Neural cell (in vitro differentiated cells): ENCODE measurements at regions not wholly inside any gene's neighbourhood (a gene's known extent, or its start where the extent isn't known, plus 50 kb on each side); places are given as distances from the start of the nearest gene placed in this dataset.

ENCODE experiments used
- H2AFZ ChIP-seq: fragments of 200-600, 300-800 bp; sonication (generic), shearing (Covaris generic); 2 replicates; pipeline ENCODE4 v1.6.0; 2014; ENCODE audit warnings: low read depth, mild to moderate bottlenecking, antibody characterized with exemption, low read length, moderate library complexity
- H3F3A ChIP-seq: fragments of 200-600 bp; shearing (Covaris generic); 2 replicates; pipeline ENCODE4 v1.6.1; 2016; ENCODE audit warnings: mild to moderate bottlenecking, moderate library complexity, mixed read lengths, antibody characterized with exemption, low read length; ENCODE audit not compliant: insufficient read depth, poor library complexity, severe bottlenecking
- H3K27ac ChIP-seq: fragments of 200-600, 300-800 bp; sonication (generic), shearing (Covaris generic); 2 replicates; pipeline ENCODE4 v1.5.1; 2014; ENCODE audit warnings: mild to moderate bottlenecking, low read length, moderate library complexity
- H3K27me3 ChIP-seq: fragments of 300-800, 200-600 bp; sonication (generic), shearing (Covaris generic); 2 replicates; pipeline ENCODE4 v1.6.0; 2014; ENCODE audit warnings: mild to moderate bottlenecking, low read depth, low read length, moderate library complexity; ENCODE audit not compliant: insufficient read depth
- H3K36me3 ChIP-seq: fragments of 300-800, 200-600 bp; sonication (generic), shearing (Covaris generic); 2 replicates; pipeline ENCODE4 v1.5.1; 2014; ENCODE audit warnings: mild to moderate bottlenecking, antibody characterized with exemption, low read length, moderate library complexity; ENCODE audit not compliant: insufficient read depth
- H3K4me2 ChIP-seq: fragments of 300-800, 200-600 bp; sonication (generic), shearing (Covaris generic); 2 replicates; pipeline ENCODE4 v1.6.0; 2014; ENCODE audit warnings: mild to moderate bottlenecking, low read length
- H3K4me3 ChIP-seq: fragments of 300-800, 200-600 bp; sonication (generic), shearing (Covaris generic); 2 replicates; pipeline ENCODE4 v1.5.1; 2014; ENCODE audit warnings: mild to moderate bottlenecking, low read length, moderate library complexity
- H3K79me2 ChIP-seq: fragments of 200-600 bp; shearing (Covaris generic); replicated peaks from 2 replicates; pipeline ENCODE4 v1.6.0; 2014; ENCODE audit warnings: mild to moderate bottlenecking, low read length, moderate library complexity; ENCODE audit not compliant: insufficient read depth
- H3K9ac ChIP-seq: fragments of 300-800, 200-600 bp; sonication (generic), shearing (Covaris generic); 2 replicates; pipeline ENCODE4 v1.6.1; 2016; ENCODE audit warnings: mild to moderate bottlenecking, low read length, mixed read lengths
- H3K9me2 ChIP-seq: fragments of 200-600 bp; shearing (Covaris generic); 2 replicates; pipeline ENCODE4 v1.6.1; 2016; ENCODE audit warnings: mild to moderate bottlenecking, low read length, mixed read lengths; ENCODE audit not compliant: insufficient read depth
- H3K9me3 ChIP-seq: fragments of 200-600, 300-800 bp; sonication (generic), shearing (Covaris generic); 2 replicates; pipeline ENCODE4 v1.6.1; 2016; ENCODE audit warnings: mild to moderate bottlenecking, mixed run types, low read length, moderate library complexity, mixed read lengths
- H4K20me1 ChIP-seq: fragments of 200-600 bp; shearing (Covaris generic); 2 replicates; pipeline ENCODE4 v1.6.1; 2016; ENCODE audit warnings: mild to moderate bottlenecking, mixed run types; ENCODE audit not compliant: insufficient read depth
- CTCF ChIP-seq: fragments of 450-650 bp; IDR thresholded peaks from 2 replicates; pipeline ENCODE4 v1.5.1; 2014; ENCODE audit warnings: antibody characterized with exemption, mild to moderate bottlenecking, moderate library complexity; ENCODE audit not compliant: poor library complexity, severe bottlenecking
- EP300 ChIP-seq: fragments of 450-650 bp; conservative IDR thresholded peaks from 2 replicates; pipeline ENCODE4 v1.6.1; 2014; ENCODE audit warnings: antibody characterized with exemption, mild to moderate bottlenecking, moderate library complexity; ENCODE audit not compliant: poor library complexity, severe bottlenecking
- EZH2 ChIP-seq: fragments of 200-600, 300-800 bp; shearing (Covaris generic), sonication (generic); IDR thresholded peaks from 2 replicates; pipeline ENCODE4 v1.6.1; 2014; ENCODE audit warnings: antibody characterized with exemption, low read length, borderline replicate concordance, mild to moderate bottlenecking; ENCODE audit not compliant: insufficient read depth, poor library complexity, severe bottlenecking
- MXI1 ChIP-seq: fragments of 450-650 bp; conservative IDR thresholded peaks from 2 replicates; pipeline ENCODE4 v1.6.1; 2014; ENCODE audit warnings: antibody characterized with exemption, mild to moderate bottlenecking; ENCODE audit not compliant: poor library complexity, severe bottlenecking
- POLR2AphosphoS5 ChIP-seq: IDR thresholded peaks from 2 replicates; pipeline ENCODE4 v1.6.1; 2012
- RAD21 ChIP-seq: fragments of 450-650 bp; conservative IDR thresholded peaks from 2 replicates; pipeline ENCODE4 v1.6.1; 2014; ENCODE audit warnings: antibody characterized with exemption, mild to moderate bottlenecking, moderate library complexity
- REST ChIP-seq: IDR thresholded peaks from 2 replicates; pipeline ENCODE4 v1.6.1; 2012; ENCODE audit warnings: borderline replicate concordance
- SMC3 ChIP-seq: fragments of 450-650 bp; conservative IDR thresholded peaks from 2 replicates; pipeline ENCODE4 v1.6.1; 2014; ENCODE audit warnings: antibody characterized with exemption, mild to moderate bottlenecking, moderate library complexity; ENCODE audit not compliant: poor library complexity
- TAF1 ChIP-seq: IDR thresholded peaks from 2 replicates; pipeline ENCODE4 v1.6.1; 2012; ENCODE audit warnings: low read depth

- H3K27ac ChIP-seq, result no peak overlapping the region
- no peak for TF ChIP-seq POLR2AphosphoS5
- no peak for TF ChIP-seq CTCF
- no peak for TF ChIP-seq RAD21
- TF ChIP-seq EP300, result no peak
- TF ChIP-seq MXI1, result no peak
- no peak for TF ChIP-seq REST
- no peak for TF ChIP-seq EZH2
- no peak for TF ChIP-seq TAF1
- no peak for TF ChIP-seq SMC3
- H3K27me3 ChIP-seq, result no peaks in the 10 kb centered on the region
- H3F3A ChIP-seq, result no peaks in the 10 kb centered on the region
- H3K9me2 ChIP-seq, result no peaks in the 10 kb centered on the region
- H3K4me3 ChIP-seq, result no peak overlapping the region
- no peak overlapping the region for H2AFZ ChIP-seq
- no peaks in the 10 kb centered on the region for H3K79me2 ChIP-seq
- H3K9me3 ChIP-seq, result no peaks in the 10 kb centered on the region
- no peaks in the 10 kb centered on the region for H3K36me3 ChIP-seq
- H4K20me1 ChIP-seq, result no peaks in the 10 kb centered on the region
- no peak overlapping the region for H3K9ac ChIP-seq
- H3K4me2 ChIP-seq, result no peak overlapping the region
These were observed 188.8 kb downstream of the CSNK1G3 start for GRCh38 chr5:123700624-123701287.

GRCh38 chr5:123699571-123699970 lies 187.6 kb downstream of the CSNK1G3 start:
- H2AFZ ChIP-seq, result no peak overlapping the region

More at GRCh38 chr5:123699571-123699970, 187.6 kb downstream of the CSNK1G3 start:
- Histone ChIP-seq H3K27me3 (no peaks in the 10 kb centered on the region), H3K4me3 (no peak overlapping the region), H3K9me3 (no peaks in the 10 kb centered on the region), H3K79me2 (no peaks in the 10 kb centered on the region), H3K9me2 (no peaks in the 10 kb centered on the region), H3K4me2 (no peak overlapping the region), H3K36me3 (no peaks in the 10 kb centered on the region), H3K27ac (no peak overlapping the region), H3K9ac (no peak overlapping the region), H3F3A (no peaks in the 10 kb centered on the region), H4K20me1 (no peaks in the 10 kb centered on the region)
- TF ChIP-seq TAF1 (no peak), EZH2 (no peak), POLR2AphosphoS5 (no peak), RAD21 (no peak), CTCF (no peak), MXI1 (no peak), REST (no peak), EP300 (no peak), SMC3 (no peak)
